ENCODE measurements at regions not wholly inside any gene's neighbourhood (a gene's known extent, or its start where the extent isn't known, plus 50 kb on each side); places are given as distances from the start of the nearest gene placed in this dataset.

DNA sequence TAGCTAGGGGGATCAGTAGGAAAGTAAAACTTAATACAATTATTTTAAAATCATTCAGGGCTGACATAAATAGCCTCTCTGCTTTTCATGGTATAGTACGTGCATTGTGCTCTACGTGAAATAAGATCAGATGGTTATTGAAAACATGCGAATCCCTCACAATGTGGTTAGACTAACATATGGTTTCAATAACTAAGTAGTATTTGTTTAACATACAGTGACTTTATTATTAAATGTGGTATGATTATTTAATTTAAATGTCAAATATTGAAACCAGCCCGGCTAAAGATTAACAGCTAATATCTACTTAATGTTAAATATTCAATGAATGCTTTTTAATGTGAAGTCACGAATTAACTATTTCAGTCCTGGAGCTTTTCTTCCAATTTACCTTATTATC, 473.9 kb upstream of the THBS1 start:
- TF ChIP-seq USF2 (CRISPR knock-in tag; IDR thresholded peaks at IDR 0.05) = no peak
- no peak for TF ChIP-seq TP53 (CRISPR knock-in tag; IDR thresholded peaks at IDR 0.05)
- TF ChIP-seq ZBTB21 (CRISPR knock-in tag; IDR thresholded peaks at IDR 0.05; ENCODE audit: borderline replicate concordance) = no peak
- TF ChIP-seq, protein P1, sequence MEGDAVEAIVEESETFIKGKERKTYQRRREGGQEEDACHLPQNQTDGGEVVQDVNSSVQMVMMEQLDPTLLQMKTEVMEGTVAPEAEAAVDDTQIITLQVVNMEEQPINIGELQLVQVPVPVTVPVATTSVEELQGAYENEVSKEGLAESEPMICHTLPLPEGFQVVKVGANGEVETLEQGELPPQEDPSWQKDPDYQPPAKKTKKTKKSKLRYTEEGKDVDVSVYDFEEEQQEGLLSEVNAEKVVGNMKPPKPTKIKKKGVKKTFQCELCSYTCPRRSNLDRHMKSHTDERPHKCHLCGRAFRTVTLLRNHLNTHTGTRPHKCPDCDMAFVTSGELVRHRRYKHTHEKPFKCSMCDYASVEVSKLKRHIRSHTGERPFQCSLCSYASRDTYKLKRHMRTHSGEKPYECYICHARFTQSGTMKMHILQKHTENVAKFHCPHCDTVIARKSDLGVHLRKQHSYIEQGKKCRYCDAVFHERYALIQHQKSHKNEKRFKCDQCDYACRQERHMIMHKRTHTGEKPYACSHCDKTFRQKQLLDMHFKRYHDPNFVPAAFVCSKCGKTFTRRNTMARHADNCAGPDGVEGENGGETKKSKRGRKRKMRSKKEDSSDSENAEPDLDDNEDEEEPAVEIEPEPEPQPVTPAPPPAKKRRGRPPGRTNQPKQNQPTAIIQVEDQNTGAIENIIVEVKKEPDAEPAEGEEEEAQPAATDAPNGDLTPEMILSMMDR (IDR thresholded peaks at IDR 0.05) = no peak
- TF ChIP-seq ATF2 (CRISPR knock-in tag; IDR thresholded peaks at IDR 0.05; ENCODE audit: borderline replicate concordance, low read depth) = no peak
